Hematopoietic multipotent progenitor cell treated with erythropoietin and hydrocortisone succinate and interleukin-3 and kit ligand, for 8 days (in vitro differentiated cells): ENCODE measurements at regions not wholly inside any gene's neighbourhood (a gene's known extent, or its start where the extent isn't known, plus 50 kb on each side); places are given as distances from the start of the nearest gene placed in this dataset.

Experiments
- DNase-seq: peaks from one replicate; pipeline ENCODE4 v3.0.0-alpha.2; 2015

GRCh38 chr14:58815794-58816193 is 178.0 kb downstream of the DACT1 start:
- no peak for DNase-seq

- DNase-seq = no peak
These were observed 178.8 kb downstream of the DACT1 start for GRCh38 chr14:58816416-58817115.

GRCh38 chr14:58817846-58818245 is 180.1 kb downstream of the DACT1 start:
- DNase-seq = no peak

- DNase-seq = no peak
These were observed 182.3 kb downstream of the DACT1 start for GRCh38 chr14:58820032-58820431.

- no peak for DNase-seq
These were observed 183.7 kb downstream of the DACT1 start for GRCh38 chr14:58821421-58821820.

- no peak for DNase-seq
These were observed 185.1 kb downstream of the DACT1 start for GRCh38 chr14:58822856-58823255.

- DNase-seq = no peak
These were observed 185.6 kb downstream of the DACT1 start for GRCh38 chr14:58823312-58823711.

GRCh38 chr14:58824106-58824505 is 186.3 kb downstream of the DACT1 start:
- DNase-seq = no peak

GRCh38 chr14:58824796-58825195 is 187.0 kb downstream of the DACT1 start:
- no peak for DNase-seq

GRCh38 chr14:58825606-58826005 is 187.8 kb downstream of the DACT1 start:
- no peak for DNase-seq

- DNase-seq = no peak
These were observed 189.3 kb downstream of the DACT1 start for GRCh38 chr14:58826845-58827686.

- no peak for DNase-seq
These were observed 190.5 kb downstream of the DACT1 start for GRCh38 chr14:58828298-58828697.

GRCh38 chr14:58829594-58829993 is 191.8 kb downstream of the DACT1 start:
- DNase-seq = no peak

GRCh38 chr14:58830121-58830520 is 192.4 kb downstream of the DACT1 start:
- no peak for DNase-seq

- no peak for DNase-seq
These were observed 194.3 kb downstream of the DACT1 start for GRCh38 chr14:58832095-58832521.

- DNase-seq = no peak
These were observed 196.0 kb downstream of the DACT1 start for GRCh38 chr14:58833634-58834378.

GRCh38 chr14:58836303-58836974 is 198.7 kb downstream of the DACT1 start:
- DNase-seq = no peak

- no peak for DNase-seq
These were observed 201.5 kb downstream of the DACT1 start for GRCh38 chr14:58839233-58839632.

GRCh38 chr14:58844544-58844943 is 206.8 kb downstream of the DACT1 start:
- DNase-seq = no peak

GRCh38 chr14:58846682-58847465 is 209.1 kb downstream of the DACT1 start:
- DNase-seq = no peak

- no peak for DNase-seq
These were observed 210.6 kb downstream of the DACT1 start for GRCh38 chr14:58848365-58848764.

- DNase-seq = no peak
These were observed 211.8 kb downstream of the DACT1 start for GRCh38 chr14:58849601-58850000.
